Endodermal cell (in vitro differentiated cells): ENCODE measurements at regions not wholly inside any gene's neighbourhood (a gene's known extent, or its start where the extent isn't known, plus 50 kb on each side); places are given as distances from the start of the nearest gene placed in this dataset.

Source experiments
- DNase-seq: peaks from one replicate; pipeline ENCODE4 v3.0.0-alpha.2; 2017
- H3K27ac ChIP-seq: 2 replicates; pipeline ENCODE4 v1.5.1; 2013; ENCODE audit warnings: mild to moderate bottlenecking, low read depth, low read length, moderate library complexity
- H3K27me3 ChIP-seq: 2 replicates; pipeline ENCODE4 v1.6.1; 2013; ENCODE audit warnings: mild to moderate bottlenecking, low read length, moderate library complexity; ENCODE audit not compliant: insufficient read depth, control insufficient read depth, poor library complexity, severe bottlenecking
- H3K36me3 ChIP-seq: 2 replicates; pipeline ENCODE4 v1.7.0; 2013; ENCODE audit warnings: mild to moderate bottlenecking, low read length, moderate library complexity; ENCODE audit not compliant: control insufficient read depth, insufficient read depth
- H3K4me1 ChIP-seq: one replicate; pipeline ENCODE4 v1.7.0; 2013; ENCODE audit warnings: low read length; ENCODE audit not compliant: control insufficient read depth, insufficient read depth
- H3K4me3 ChIP-seq: 2 replicates; pipeline ENCODE4 v1.5.1; 2013; ENCODE audit warnings: mild to moderate bottlenecking, low read length, moderate library complexity
- H3K9ac ChIP-seq: 2 replicates; pipeline ENCODE4 v1.6.1; 2013; ENCODE audit warnings: mild to moderate bottlenecking, low read length, moderate library complexity; ENCODE audit not compliant: poor library complexity, severe bottlenecking; ENCODE audit errors: extremely low read depth
- H3K9me3 ChIP-seq: 2 replicates; pipeline ENCODE4 v1.6.1; 2013; ENCODE audit warnings: mild to moderate bottlenecking, low read length, moderate library complexity; ENCODE audit not compliant: control insufficient read depth
- H3K27ac Mint-ChIP-seq: 2 replicates; pipeline ENCODE4 v1.8.0; 2020; ENCODE audit warnings: mixed read lengths
- H3K27me3 Mint-ChIP-seq: 2 replicates; pipeline ENCODE4 v1.8.0; 2021; ENCODE audit warnings: mild to moderate bottlenecking, mixed read lengths; ENCODE audit not compliant: insufficient read depth
- H3K36me3 Mint-ChIP-seq: 2 replicates; pipeline ENCODE4 v1.8.0; 2020; ENCODE audit warnings: low read depth, mixed read lengths
- H3K4me1 Mint-ChIP-seq: 2 replicates; pipeline ENCODE4 v1.8.0; 2020; ENCODE audit warnings: mixed read lengths
- H3K4me3 Mint-ChIP-seq: 2 replicates; pipeline ENCODE4 v1.8.0; 2020; ENCODE audit warnings: mild to moderate bottlenecking, moderate library complexity, mixed read lengths
- H3K9me3 Mint-ChIP-seq: 2 replicates; pipeline ENCODE4 v1.8.0; 2020; ENCODE audit warnings: mild to moderate bottlenecking, mixed read lengths
- CTCF ChIP-seq: fragments of 200-600 bp; sonication (generic); conservative IDR thresholded peaks from 2 replicates; pipeline ENCODE4 v1.5.0; 2021; ENCODE audit warnings: antibody characterized with exemption, mild to moderate bottlenecking
- WGBS, 2 experiments: methylation state at CpG; one replicate each; pipeline versions ENCODE4 v1.1.5 to v1.1.7; 2013; ENCODE audit warnings: missing lambda C conversion rate in 2 of 2, mixed read lengths in 1 of 2; ENCODE audit not compliant: insufficient coverage in 1 of 2, insufficient read length in 1 of 2; 5-methylcytosine and 5-hydroxymethylcytosine counted together

- no peak overlapping the region for H3K27ac ChIP-seq
- H3K36me3 Mint-ChIP-seq, result no peaks in the 10 kb centered on the region
- WGBS, 2 experiments, result 75 to 90% methylated on average over 2 to 3 of the region's 4 CpGs
- H3K9ac ChIP-seq, result no peak overlapping the region
- H3K36me3 ChIP-seq, result no peaks in the 10 kb centered on the region
- no peaks in the 10 kb centered on the region for H3K9me3 ChIP-seq
- no peak overlapping the region for H3K4me3 ChIP-seq
- no peaks in the 10 kb centered on the region for H3K27me3 Mint-ChIP-seq
- H3K27ac Mint-ChIP-seq, result no peak overlapping the region
- no peaks in the 10 kb centered on the region for H3K9me3 Mint-ChIP-seq
- DNase-seq, result no peak
- H3K4me1 Mint-ChIP-seq, result peaks cover 24% of the 10 kb centered on the region
- peaks cover 8% of the 10 kb centered on the region for H3K4me1 ChIP-seq
- TF ChIP-seq CTCF, result no peak
- H3K4me3 Mint-ChIP-seq, result no peak overlapping the region
- no peaks in the 10 kb centered on the region for H3K27me3 ChIP-seq
Measured at GRCh38 chr10:106479636-106480035, 684.9 kb downstream of the SORCS1 start.

GRCh38 chr10:106474876-106475275 is 689.6 kb downstream of the SORCS1 start:
- no peak overlapping the region for H3K27ac Mint-ChIP-seq
- H3K9ac ChIP-seq, result no peak overlapping the region
- H3K27me3 ChIP-seq, result no peaks in the 10 kb centered on the region
- peaks cover 6% of the 10 kb centered on the region for H3K9me3 ChIP-seq
- H3K4me1 ChIP-seq, result peaks cover 2% of the 10 kb centered on the region
- H3K27me3 Mint-ChIP-seq, result peaks cover 9% of the 10 kb centered on the region
- peaks cover 4% of the 10 kb centered on the region for H3K9me3 Mint-ChIP-seq
- peaks cover 3% of the 10 kb centered on the region for H3K4me1 Mint-ChIP-seq
- no peak for DNase-seq
- no peak overlapping the region for H3K27ac ChIP-seq
- TF ChIP-seq CTCF, result no peak
- H3K4me3 Mint-ChIP-seq, result no peak overlapping the region
- H3K36me3 Mint-ChIP-seq, result no peaks in the 10 kb centered on the region
- no peaks in the 10 kb centered on the region for H3K36me3 ChIP-seq
- H3K4me3 ChIP-seq, result no peak overlapping the region

GRCh38 chr10:106473129-106473685 is 691.3 kb downstream of the SORCS1 start:
- 100% methylated on average over 1 to 2 of the region's 3 CpGs for WGBS, 2 experiments
- H3K27ac Mint-ChIP-seq, result no peak overlapping the region
- no peaks in the 10 kb centered on the region for H3K4me1 Mint-ChIP-seq

More at GRCh38 chr10:106473129-106473685, 691.3 kb downstream of the SORCS1 start:
- TF ChIP-seq CTCF, result no peak
- H3K4me1 ChIP-seq, result no peaks in the 10 kb centered on the region
- H3K27me3 Mint-ChIP-seq, result peaks cover 16% of the 10 kb centered on the region
- no peak overlapping the region for H3K9ac ChIP-seq
- no peaks in the 10 kb centered on the region for H3K36me3 ChIP-seq
- H3K9me3 ChIP-seq, result peaks cover 6% of the 10 kb centered on the region
- no peaks in the 10 kb centered on the region for H3K27me3 ChIP-seq
- peaks cover 4% of the 10 kb centered on the region for H3K9me3 Mint-ChIP-seq
- H3K36me3 Mint-ChIP-seq, result no peaks in the 10 kb centered on the region
- no peak overlapping the region for H3K27ac ChIP-seq
- H3K4me3 Mint-ChIP-seq, result no peak overlapping the region
- H3K4me3 ChIP-seq, result no peak overlapping the region
- DNase-seq, result no peak
